Erythroblast (primary cell): ENCODE measurements at regions not wholly inside any gene's neighbourhood (a gene's known extent, or its start where the extent isn't known, plus 50 kb on each side); places are given as distances from the start of the nearest gene placed in this dataset.

Experiments used
- GATA1 ChIP-seq: IDR thresholded peaks from 2 replicates; pipeline ENCODE4 v1.6.1; 2011; ENCODE audit warnings: low read depth, mild to moderate bottlenecking, control low read depth, low read length, moderate library complexity
- POLR2A ChIP-seq: IDR thresholded peaks from 2 replicates; pipeline ENCODE4 v1.6.1; 2011; ENCODE audit warnings: mild to moderate bottlenecking, low read length

- no peak for TF ChIP-seq POLR2A
- no peak for TF ChIP-seq GATA1
These were observed 234.2 kb upstream of the RFX3 start for GRCh38 chr9:3760031-3760430.
